C4-2B (cell line): ENCODE measurements at regions not wholly inside any gene's neighbourhood (a gene's known extent, or its start where the extent isn't known, plus 50 kb on each side); places are given as distances from the start of the nearest gene placed in this dataset.

Source experiments
- CTCF ChIP-seq: fragments of 450-650 bp; conservative IDR thresholded peaks from 2 replicates; pipeline ENCODE4 v1.5.1; 2017; ENCODE audit warnings: mild to moderate bottlenecking
- ZFX ChIP-seq: fragments of 450-650 bp; IDR thresholded peaks from 2 replicates; pipeline ENCODE4 v1.6.1; 2017

DNA sequence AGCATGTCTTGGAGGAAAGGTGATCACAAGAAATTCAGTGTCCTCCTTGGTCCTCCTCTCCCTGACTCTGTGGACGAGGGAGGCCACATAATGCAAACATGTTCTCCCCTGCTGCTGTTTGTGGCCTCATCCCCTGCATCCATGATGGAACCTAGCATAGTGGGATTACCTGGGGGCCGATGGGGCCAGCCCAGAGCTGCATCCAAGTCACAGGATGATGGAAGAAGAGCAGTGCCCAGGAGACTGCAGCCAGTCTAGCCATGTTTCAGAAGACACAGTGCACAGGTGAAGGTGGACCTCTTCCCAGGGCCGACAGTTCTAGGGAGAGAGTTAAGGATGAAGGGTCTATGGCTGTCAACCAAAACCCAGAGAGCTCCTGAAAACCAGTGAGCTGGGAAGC lies 213.6 kb upstream of the B3GAT1 start:
- TF ChIP-seq CTCF (no peak), ZFX (no peak)
